ENCODE measurements at regions not wholly inside any gene's neighbourhood (a gene's known extent, or its start where the extent isn't known, plus 50 kb on each side); places are given as distances from the start of the nearest gene placed in this dataset.

DNA sequence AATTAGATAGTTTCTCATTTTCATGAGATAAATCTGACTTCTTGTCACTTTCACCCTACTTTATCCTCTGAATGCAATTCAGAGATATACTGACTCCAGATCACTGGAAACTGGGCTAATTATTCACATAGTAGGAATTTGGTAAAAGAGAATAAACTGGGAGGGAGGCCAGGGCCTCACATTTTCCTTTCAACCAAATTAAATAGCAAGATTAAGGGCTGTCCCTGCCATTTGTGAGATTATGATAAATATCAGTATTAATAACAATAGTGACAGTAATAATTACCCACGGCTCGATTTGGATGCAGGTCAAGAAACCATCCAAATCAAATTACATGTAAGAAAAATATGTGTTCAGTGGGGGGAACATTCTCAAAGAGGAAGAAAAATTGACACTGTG, 140.5 kb downstream of the CD83 start:
- TF ChIP-seq GATA2 (IDR thresholded peaks at IDR 0.05; ENCODE audit: low read depth, low read length), result no peak
- no peak for TF ChIP-seq GATA3 (IDR thresholded peaks at IDR 0.05; ENCODE audit: low read depth, low read length)

DNA sequence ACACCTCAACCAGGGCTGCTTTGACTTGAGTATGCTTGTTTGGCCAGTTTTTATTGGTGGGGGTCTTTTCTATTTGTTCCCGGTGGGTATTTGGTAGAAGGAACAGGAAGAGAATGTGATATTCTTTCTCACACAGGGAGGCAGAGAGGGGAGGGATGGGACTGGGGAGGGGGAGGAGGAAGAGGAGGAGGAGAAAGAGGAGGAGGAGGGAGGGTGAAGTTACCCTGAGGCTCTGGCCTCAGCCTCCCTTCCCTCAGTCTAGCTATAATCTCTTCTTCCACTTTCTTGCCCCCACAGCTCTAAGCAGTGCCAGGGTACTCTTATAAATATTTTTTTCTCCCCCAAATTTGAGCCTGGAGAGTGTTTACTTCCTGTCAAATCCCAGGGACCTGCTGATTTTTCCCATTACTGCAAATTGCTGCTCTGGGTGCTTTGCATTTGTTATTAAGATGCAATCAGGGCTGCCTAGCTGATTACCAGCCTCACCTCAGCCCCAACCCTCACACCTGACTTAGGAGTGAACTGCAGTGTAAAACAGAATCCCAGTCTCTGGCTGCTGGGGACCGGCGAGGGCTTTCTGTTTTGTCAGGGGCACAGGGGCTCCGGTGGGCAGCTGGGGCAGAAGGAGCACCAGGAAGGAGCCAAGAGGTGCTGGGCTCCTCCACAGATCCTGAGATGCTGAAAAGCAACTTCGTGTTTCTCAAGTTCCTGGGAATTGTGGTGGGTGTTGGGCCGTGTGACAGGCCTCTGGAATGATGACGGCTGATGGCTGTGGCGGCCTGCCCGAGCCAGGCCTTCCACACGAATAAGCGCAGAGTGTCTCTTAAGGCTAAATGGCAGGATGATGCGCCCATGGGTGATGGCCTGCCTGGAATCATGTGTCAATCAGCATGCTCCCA, 141.4 kb downstream of the CD83 start:
- TF ChIP-seq GATA3 (IDR thresholded peaks at IDR 0.05; ENCODE audit: low read depth, low read length) (no peak), GATA2 (IDR thresholded peaks at IDR 0.05; ENCODE audit: low read depth, low read length) (no peak)

DNA sequence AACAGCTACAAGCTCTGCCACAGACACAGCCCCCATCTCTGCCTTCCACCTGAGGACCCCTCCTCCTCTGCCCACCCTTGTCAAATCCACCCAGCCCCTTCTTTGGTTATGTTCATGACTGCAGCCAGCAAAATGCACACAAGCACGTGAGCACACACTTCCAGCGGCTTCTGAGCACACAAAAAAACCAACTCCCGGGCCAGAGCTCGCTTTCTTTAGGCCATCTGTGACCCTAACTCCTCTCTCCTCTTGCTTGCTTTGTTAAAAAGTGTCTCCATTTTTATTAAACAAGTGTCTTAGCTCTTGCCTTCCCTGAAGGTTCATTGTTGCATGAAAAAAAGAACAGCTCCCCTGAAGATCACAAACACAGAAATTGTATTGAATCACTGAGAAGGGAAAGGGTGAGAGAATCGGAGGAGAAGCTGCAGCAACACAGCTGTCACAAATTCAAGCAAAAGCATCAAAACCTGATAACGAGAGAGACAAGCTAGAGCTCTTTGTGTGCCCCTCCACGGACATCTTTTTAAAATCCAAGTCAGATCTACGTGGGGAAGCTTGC, 142.1 kb downstream of the CD83 start:
- TF ChIP-seq GATA2 (IDR thresholded peaks at IDR 0.05; ENCODE audit: low read depth, low read length) (no peak), GATA3 (IDR thresholded peaks at IDR 0.05; ENCODE audit: low read depth, low read length) (no peak)

DNA sequence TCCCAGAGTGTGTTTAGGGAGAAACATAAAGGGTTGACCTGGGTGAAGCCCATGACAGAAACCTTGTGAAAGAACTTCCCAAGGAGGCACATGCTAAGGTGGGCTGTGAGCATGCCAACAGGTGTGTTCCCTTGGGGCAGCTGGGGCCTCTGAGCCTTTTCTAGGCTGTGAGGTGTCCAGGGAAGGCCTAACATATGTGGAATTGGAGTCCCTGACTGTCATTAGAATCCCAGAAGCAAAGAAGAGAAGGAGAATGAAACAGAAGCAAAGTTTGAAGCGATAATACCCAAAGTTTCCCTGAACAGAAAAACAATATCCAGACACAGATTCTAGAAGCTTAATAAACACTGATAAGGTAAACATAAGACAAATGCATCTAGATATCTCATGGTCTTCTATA, 143.3 kb downstream of the CD83 start:
- no peak for TF ChIP-seq GATA2 (IDR thresholded peaks at IDR 0.05; ENCODE audit: low read depth, low read length)
- no peak for TF ChIP-seq GATA3 (IDR thresholded peaks at IDR 0.05; ENCODE audit: low read depth, low read length)

DNA sequence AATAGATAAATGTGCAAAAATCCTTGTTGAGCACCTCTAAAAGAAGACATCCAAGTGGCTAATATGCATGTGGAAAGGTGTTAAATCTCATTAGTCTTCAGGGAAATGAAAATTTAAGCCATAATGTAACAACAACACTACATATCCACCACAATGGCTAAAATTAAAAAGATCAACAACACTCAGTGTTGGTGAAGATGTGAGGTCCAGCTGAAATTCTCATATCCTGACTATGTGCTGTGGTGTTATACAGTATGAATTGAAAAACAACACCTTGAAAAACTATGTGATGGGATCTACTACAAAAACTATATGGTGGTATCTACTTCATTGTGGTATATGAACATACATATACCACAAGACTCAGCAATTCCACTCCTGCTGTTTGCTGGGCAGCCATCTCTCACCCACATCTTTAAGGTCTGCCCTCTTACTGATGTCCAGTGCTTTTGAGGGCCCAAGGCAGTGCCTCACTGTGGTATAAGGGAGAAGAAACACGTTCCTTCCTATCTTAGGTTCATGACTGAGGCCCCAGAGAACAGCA, 146.4 kb downstream of the CD83 start:
- TF ChIP-seq GATA3 (IDR thresholded peaks at IDR 0.05; ENCODE audit: low read depth, low read length), result no peak
- TF ChIP-seq GATA2 (IDR thresholded peaks at IDR 0.05; ENCODE audit: low read depth, low read length), result no peak

DNA sequence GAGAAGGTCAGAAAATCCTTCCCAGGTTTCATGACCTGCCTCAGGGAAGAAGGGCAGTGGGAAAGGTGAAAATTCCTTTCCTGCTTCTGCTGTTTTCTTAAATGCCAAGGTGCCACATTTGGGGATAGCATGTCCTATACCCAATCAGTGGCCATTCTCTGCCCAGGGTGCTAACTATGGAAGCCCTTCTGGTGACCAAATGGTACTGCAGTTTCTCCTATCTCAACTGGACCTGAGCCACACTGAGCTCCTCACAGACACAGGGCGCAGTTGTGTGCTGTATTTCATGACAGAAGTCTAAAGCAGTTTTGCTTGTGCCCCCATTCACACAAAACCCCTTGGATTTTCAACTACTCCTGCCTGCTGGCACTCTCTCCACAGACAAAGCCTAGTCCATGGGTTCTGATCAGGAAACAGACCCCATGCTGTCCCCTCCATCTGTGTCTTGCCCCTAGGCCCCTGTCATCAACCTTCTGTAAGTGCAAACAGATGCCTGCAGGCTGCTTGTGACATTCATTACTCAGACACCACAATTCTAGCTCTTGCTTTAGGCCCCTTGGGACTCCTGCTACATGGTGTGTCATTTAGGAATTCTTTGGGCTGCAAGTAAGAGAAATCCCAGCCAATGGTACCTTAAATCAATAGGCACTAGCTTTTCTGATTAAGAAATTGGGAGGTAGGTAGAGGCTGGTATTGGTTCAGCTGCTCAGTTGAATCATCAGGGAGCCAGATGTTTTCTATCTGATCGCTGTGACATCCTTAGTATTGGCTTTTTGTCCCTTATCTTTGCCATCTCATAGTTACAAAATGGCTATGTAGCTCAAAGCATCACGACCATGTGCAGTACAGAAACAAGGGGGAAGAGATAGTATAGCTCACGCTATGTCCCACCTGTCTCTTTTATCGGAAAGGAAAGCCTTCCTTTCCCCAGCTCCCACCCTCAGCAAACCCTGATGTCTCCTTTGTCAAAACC, 147.8 kb downstream of the CD83 start:
- TF ChIP-seq GATA2 (IDR thresholded peaks at IDR 0.05; ENCODE audit: low read depth, low read length) (peak; percentile 58; the same call in 1 of the 2 replicates), GATA3 (IDR thresholded peaks at IDR 0.05; ENCODE audit: low read depth, low read length) (0 out of 2 replicates have a peak, but pooled peaks have one; percentile 18)

DNA sequence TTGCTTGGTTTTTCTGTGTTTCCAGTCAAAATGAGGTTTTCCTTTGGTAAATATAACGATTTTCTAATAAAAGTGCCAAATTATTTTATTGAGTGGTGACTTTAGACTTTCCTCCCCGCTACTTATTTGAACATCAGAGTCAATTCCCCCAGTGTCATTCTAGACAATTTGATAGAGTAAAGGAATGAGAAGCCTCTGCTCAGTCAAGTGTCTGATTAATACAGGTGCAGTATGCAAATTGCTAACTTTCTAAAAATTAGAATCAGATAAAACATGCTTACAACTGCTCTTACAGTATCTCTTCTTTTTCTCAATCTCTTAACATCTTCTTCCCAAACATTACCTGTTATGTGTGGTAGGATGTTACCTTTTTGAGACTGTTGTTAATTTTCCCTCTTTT, 148.7 kb downstream of the CD83 start:
- TF ChIP-seq GATA2 (IDR thresholded peaks at IDR 0.05; ENCODE audit: low read depth, low read length), result no peak
- no peak for TF ChIP-seq GATA3 (IDR thresholded peaks at IDR 0.05; ENCODE audit: low read depth, low read length)

DNA sequence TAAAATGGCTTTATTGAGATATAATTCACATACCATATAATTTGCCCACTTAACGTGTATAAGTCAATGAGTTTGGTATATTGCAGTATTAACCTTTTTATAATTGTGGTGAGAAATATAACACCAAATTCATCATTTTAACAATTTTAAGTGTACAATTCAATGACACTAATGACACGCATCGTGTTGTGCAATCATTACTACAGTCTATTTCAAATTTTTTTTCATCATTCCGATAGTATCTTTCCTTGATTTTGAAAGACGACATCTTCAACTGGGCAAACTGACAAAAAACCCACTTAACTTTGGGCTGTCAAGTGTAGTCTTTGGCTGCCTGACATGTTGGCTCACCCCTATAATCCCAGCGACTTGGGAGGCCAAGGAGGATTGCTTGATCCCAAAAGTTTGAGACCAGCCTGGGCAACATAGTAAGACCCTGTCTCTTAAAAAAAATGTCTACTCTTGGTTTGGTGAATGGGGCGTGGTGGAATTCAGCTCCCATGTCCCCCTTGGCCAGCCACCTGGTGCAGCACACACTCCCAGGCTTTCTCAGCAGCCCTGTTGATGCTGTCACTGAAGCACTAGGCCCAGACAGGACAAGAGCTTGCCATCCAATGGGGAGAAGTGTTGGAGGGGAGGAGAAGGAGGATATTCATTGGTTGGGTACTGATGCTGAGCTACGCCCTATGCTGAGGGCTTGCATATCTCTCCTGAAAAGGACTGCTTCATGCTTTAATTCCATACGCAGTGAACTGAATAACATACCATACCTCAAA, 150.5 kb downstream of the CD83 start:
- TF ChIP-seq GATA3 (IDR thresholded peaks at IDR 0.05; ENCODE audit: low read depth, low read length), result no peak
- no peak for TF ChIP-seq GATA2 (IDR thresholded peaks at IDR 0.05; ENCODE audit: low read depth, low read length)

DNA sequence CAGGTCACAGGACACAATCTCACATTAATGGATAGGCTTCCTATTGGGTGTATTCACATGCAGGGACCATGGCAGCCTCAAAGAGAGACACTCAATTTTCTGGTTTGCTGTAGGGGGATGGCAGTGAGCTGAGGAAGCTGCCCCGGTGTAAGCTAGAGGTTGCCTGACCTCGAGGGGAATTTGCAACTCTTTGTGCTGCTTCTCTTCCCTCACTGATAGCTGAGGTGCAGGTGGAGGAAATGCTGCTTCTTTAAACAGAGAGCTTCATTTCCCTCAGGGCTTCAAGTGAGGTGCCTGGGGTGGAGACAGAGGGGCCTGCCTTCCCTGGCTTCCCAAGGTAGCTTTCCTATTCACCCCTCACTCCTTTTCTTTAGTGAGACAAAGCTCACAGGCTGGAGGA, 151.9 kb downstream of the CD83 start:
- TF ChIP-seq GATA2 (IDR thresholded peaks at IDR 0.05; ENCODE audit: low read depth, low read length), result no peak
- TF ChIP-seq GATA3 (IDR thresholded peaks at IDR 0.05; ENCODE audit: low read depth, low read length), result no peak

DNA sequence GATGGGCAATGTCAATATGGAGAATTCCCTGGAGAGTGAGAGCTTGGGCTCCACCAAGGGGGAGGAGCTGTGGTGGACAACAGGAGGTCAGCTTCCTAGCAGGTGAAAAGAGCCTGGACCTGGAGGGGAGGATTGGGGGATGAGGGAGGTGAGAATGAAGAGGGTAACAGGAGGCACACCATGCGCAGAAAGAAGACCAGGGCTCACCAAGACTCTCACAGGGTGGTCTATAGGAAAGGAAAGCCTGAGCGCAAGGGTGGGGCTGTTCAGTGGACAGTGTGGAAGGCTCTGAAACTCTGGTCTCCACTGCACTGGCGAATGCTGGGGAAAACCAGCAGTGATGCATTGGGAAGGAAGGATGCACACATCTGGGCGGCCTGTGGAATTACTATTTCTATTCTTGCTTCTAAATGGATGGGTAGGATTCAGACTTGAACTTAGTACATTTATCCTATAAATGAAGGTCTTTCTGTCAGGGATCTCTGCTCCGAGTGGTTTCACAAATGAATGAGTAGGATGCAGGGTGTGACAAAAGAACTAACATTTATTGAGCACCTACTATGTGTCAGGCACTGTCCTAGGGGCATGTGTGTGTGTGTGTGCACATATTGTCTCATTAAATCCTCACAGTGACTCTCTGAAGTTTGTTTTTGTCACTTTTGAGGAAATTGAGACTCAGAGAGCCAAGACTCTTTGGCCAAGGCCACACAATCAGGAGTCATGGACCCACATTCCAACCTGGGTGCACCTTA, 152.7 kb downstream of the CD83 start:
- TF ChIP-seq GATA3 (IDR thresholded peaks at IDR 0.05; ENCODE audit: low read depth, low read length) (no peak), GATA2 (IDR thresholded peaks at IDR 0.05; ENCODE audit: low read depth, low read length) (no peak)

DNA sequence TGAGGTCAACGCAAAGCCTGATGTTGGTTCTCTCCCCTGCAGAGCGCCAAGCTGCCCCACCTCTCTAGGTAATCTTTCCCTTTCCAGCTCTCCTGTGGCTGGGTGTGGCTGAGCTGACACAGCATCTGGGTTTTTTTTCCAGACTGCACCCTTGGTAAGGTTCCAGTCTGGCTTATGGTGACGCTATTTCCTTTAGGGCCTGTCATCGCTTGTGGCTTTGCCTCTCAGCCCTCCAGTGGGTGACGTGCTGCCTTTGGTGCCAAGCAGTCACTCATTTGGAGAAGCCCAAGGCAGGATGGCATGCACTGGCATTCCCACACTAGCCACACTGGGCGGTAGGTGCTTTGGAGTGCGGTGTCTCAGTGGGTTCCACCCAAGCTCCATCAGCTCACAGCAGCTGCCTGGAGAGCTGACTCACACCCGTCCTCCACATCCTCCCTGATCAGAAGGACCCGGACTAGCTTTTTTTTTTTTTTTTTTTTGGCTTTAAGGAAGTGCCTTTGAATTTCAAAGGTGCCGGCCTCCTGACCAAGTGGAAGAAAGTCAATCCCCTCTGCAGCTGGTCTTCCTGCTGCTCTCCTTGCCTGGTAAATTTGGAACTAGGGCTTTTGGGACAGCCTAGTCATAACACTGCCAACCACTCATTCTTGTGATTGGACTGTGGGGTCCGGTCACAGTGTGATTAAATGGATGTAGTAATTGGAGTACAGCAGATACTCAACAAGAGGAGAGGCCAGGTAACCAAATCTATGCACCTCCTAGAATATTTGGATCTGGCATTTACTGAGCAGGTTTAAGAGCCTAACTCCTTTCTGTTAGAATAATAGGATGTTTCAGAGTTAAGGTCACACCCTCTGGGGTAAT, 153.6 kb downstream of the CD83 start:
- no peak for TF ChIP-seq GATA2 (IDR thresholded peaks at IDR 0.05; ENCODE audit: low read depth, low read length)
- TF ChIP-seq GATA3 (IDR thresholded peaks at IDR 0.05; ENCODE audit: low read depth, low read length), result no peak
